Motor neuron (in vitro differentiated cells): ENCODE measurements at regions not wholly inside any gene's neighbourhood (a gene's known extent, or its start where the extent isn't known, plus 50 kb on each side); places are given as distances from the start of the nearest gene placed in this dataset.
"Not testable (repeated sequence)": the region's sequence is repeated elsewhere in the genome, so short reads cannot be mapped to it uniquely, and the experiment has no call there.

ENCODE experiments used
- ATAC-seq, 8 experiments: fragments of 200-7000 bp; cut with Tn5 transposase; replicated peaks in 6 of 8; 2 replicates each; pipeline ENCODE4 v1.8.0; 2021; ENCODE audit warnings: mild to moderate bottlenecking in 8 of 8, moderate library complexity in 8 of 8
- H3K27ac ChIP-seq, 2 donors: fragments of 250-450 bp; sonication (Bioruptor Pico); 2 replicates each; pipeline ENCODE4 v1.9.0; 2021; ENCODE audit warnings: antibody characterized with exemption in 2 of 2, mild to moderate bottlenecking in 2 of 2, moderate library complexity in 1 of 2
- H3K4me1 ChIP-seq, 2 donors: fragments of 250-450 bp; sonication (Bioruptor Pico); replicated peaks in 1 of 2; 2 replicates each; pipeline ENCODE4 v1.6.1; 2021; ENCODE audit warnings: antibody characterized with exemption in 2 of 2, mild to moderate bottlenecking in 2 of 2, moderate library complexity in 1 of 2
- H3K4me3 ChIP-seq, 5 donors: fragments of 250-450 bp; sonication (Bioruptor Pico); 2 replicates each; pipeline ENCODE4 v1.9.0; 2021; ENCODE audit warnings: antibody characterized with exemption in 5 of 5, mild to moderate bottlenecking in 5 of 5, moderate library complexity in 4 of 5
- WGBS, 10 experiments: fragments of 450-650 bp; shearing (Covaris generic); methylation state at CpG; one replicate each; pipeline ENCODE4 v1.0.0; 2022; 5-methylcytosine and 5-hydroxymethylcytosine counted together
- in situ Hi-C, 9 experiments: fragments of 400-800 bp; cut with MboI; loops; one replicate each; pipeline ENCODE4 v1.15.0; 2021; ENCODE audit warnings: low sequenced_read_pairs in 9 of 9, low pct_unique_long_range_greater_than_20kb in 2 of 9; ENCODE audit not compliant: unreplicated experiment in 9 of 9

DNA sequence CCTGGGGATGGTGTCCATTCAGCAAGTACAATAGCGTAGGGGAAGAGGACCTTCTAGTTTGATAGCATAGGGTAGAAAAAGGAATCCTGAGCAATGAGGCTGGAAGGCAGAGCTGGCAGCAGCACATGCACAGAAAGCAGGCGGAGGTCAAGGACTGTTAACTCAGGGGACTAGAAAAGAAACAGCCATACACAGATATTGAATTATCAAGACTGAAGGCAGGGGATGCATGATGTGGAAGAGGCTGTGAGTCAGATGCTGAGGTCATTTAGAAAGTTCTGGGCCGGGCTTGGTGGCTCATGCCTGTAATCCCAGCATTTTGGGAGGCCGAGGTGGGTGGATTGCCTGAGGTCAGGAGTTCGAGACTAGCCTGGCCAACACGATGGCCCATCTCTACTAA lies 65.6 kb downstream of the OPTC start:
- 16 to 100% (median 80%) methylated on average over 1 to 6 of the region's 6 CpGs; no CpG with 5 or more reads in 1 of the 10 experiments for WGBS, 10 experiments
- ATAC-seq = peak in 1 of 8 experiments; percentile 8
- Histone ChIP-seq H3K27ac (peak overlapping the region in 1 of 2 donors; percentile 46), H3K4me3 (no peak overlapping the region), H3K4me1 (peaks cover 53 to 54% of the 10 kb centered on the region in 2 donors)
- in situ Hi-C loops = no loop called here

DNA sequence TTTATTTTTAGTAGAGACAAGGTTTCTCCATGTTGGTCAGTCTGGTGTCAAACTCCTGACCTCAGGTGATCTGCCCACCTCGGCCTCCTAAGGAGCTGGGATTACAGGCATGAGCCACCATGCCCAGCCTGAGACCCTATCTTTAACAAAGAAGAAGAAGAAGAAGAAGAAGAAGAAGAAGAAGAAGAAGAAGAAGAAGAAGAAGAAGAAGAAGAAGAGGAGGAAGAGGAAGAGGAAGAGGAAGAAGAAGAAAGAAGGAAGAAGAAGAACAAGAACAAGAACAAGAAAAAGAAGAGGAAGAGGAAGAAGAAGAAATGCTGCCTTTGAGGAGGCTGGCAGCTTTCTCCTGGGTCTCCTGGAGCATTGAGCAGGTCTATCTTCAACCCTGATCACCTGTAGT lies 64.9 kb upstream of the ATP2B4 start:
- WGBS, 10 experiments = 80 to 100% (median 92%) methylated on average over 1 of the region's 1 CpG; no CpG with 5 or more reads in 3 of the 10 experiments
- peaks cover 52% of the 10 kb centered on the region in 2 donors for H3K4me1 ChIP-seq
- ATAC-seq, in situ Hi-C loops, H3K27ac ChIP-seq, H3K4me3 ChIP-seq: not testable (repeated sequence)

DNA sequence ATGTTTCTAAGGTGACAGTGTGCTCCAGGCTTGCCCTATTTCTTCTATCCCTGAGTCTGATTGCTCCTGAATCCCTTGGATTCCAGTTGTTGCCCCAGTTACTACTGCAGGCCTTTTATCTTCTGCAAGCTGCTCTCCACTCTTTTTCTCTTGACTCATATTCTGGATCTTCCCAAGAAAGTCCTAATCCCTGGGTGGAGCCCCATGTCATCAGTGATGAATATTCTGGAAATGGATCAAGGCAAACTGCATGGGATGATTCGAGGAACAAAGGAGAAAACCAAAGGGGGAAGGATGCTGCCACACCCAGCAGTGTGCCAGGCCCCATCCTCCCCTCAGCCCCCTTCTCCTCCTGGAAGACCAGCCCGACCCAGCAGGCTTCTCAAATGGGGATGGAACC lies 63.3 kb upstream of the ATP2B4 start:
- H3K4me3 ChIP-seq = no peak overlapping the region
- in situ Hi-C loops = no loop called here
- peaks cover 37 to 38% of the 10 kb centered on the region in 2 donors for H3K4me1 ChIP-seq
- peak in 3 of 8 experiments; percentile 20 to 82 (median 61) for ATAC-seq
- WGBS, 10 experiments = 0 to 100% (median 67%) methylated on average over 1 to 2 of the region's 2 CpGs; no CpG with 5 or more reads in 3 of the 10 experiments
- no peak overlapping the region for H3K27ac ChIP-seq

DNA sequence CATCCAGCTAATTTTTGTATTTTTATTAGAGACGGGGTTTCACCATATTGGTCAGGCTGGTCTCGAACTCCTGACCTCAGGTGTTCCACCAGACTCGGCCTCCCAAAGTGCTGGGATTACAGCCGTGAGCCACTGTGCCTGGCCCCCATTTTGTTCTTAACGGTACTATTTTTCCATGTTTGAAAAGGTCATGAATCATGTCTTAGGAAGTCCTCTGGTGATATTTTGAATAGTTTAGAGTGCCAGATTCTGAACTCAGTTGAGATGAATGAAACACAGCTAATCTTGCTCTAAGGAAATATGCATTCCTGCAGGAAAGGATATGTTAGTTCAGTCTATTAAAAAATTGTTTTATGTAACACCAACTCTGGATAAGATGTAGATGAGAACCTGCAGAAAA lies 62.6 kb upstream of the ATP2B4 start:
- no peak for ATAC-seq
- 30 to 100% (median 95%) methylated on average over 2 to 5 of the region's 5 CpGs; no CpG with 5 or more reads in 2 of the 10 experiments for WGBS, 10 experiments
- peaks cover 30% of the 10 kb centered on the region in 2 donors for H3K4me1 ChIP-seq
- H3K4me3 ChIP-seq = no peak overlapping the region
- no peak overlapping the region for H3K27ac ChIP-seq
- in situ Hi-C loops = no loop called here

DNA sequence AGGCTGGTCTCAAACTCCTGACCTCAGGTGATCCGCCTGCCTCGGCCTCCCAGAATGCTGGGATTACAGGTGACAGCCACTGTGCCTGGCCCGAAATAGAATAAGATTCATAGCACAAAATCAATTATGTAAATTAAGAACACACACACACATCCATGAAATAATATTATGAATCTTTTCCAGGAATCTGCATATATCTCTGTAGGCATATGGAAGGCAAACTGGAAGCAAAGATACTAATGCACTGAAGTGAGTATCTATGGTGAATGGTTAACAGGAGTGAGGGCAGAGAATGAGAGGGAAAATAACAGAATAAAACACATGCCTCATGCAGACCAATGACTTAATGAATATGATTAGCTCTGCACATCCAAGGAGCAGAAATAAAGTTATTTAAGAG lies 61.6 kb upstream of the ATP2B4 start:
- in situ Hi-C loops = no loop called here
- Histone ChIP-seq H3K4me3 (no peak overlapping the region), H3K4me1 (peaks cover 23 to 28% of the 10 kb centered on the region in 2 donors), H3K27ac (no peak overlapping the region)
- peak in 3 of 8 experiments; percentile 29 to 66 (median 61) for ATAC-seq
- 40 to 100% (median 82%) methylated on average over 1 to 3 of the region's 3 CpGs; no CpG with 5 or more reads in 2 of the 10 experiments for WGBS, 10 experiments

DNA sequence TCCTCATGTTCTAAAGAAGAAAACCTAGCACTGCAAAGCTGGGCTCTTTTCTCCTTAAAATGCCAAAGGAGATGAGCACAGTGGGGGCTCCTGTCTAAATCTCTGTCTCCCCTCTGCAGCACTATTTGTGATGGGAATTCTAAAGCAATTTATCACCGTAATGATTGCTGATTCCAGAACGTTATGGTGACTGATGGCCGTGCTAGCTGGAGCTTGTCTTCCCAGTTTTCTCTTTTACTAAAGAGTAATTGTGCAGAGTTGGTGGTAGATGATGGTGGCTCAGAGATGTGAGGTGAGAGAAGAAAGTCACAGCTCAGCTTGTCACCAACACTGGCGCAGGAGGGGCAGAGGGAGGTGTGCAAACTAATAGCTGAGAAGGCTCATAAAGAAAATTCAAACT lies 60.7 kb upstream of the ATP2B4 start:
- in situ Hi-C loops = no loop called here
- WGBS, 10 experiments = 10 to 70% (median 39%) methylated on average over 1 to 4 of the region's 4 CpGs; no CpG with 5 or more reads in 3 of the 10 experiments
- no peak overlapping the region for H3K4me3 ChIP-seq
- H3K4me1 ChIP-seq = peaks cover 23 to 31% of the 10 kb centered on the region in 2 donors
- peak in 4 of 8 experiments; percentile 43 to 67 (median 62) for ATAC-seq
- peak overlapping the region in 1 of 2 donors; percentile 30 for H3K27ac ChIP-seq

DNA sequence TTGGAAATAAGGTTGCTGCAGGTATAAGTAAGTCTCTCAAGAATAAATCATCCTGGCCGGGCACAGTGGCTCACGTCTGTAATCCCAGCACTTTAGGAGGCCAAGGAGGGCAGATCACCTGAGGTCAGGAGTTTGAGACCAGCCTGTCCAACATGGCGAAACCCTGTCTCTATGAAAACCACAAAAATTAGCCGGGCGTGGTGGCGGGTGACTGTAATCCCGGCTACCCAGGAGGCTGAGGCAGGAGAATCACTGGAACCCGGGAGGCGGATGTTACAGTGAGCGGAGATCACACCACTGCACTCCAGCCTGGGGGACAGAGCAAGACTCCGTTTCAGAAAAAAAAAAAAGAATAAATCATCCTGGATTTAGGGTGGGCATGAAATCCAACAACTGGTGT lies 59.7 kb upstream of the ATP2B4 start:
- H3K4me1 ChIP-seq = peaks cover 29 to 37% of the 10 kb centered on the region in 2 donors
- WGBS, 10 experiments = 94 to 100% (median 97%) methylated on average over 2 to 10 of the region's 11 CpGs; no CpG with 5 or more reads in 2 of the 10 experiments
- H3K27ac ChIP-seq, in situ Hi-C loops, H3K4me3 ChIP-seq, ATAC-seq: not testable (repeated sequence)

DNA sequence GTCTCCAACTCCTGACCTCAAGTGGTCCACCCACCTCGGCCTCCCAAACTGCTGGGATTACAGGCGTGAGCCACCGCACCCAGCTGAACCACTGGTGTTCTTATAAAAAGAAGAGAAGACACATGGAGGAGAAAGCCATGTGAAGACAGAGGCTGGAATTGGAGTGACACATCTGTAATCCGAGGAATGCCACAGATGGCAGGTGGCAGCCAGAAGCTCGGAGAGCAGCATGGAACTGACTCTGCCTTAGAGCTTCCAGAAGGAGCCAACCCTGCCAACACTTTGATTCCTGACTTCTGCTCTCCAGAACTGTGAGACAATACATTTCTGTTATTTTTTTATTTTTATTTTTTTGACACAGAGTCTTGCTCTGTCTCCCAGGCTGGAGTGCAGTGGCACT lies 59.0 kb upstream of the ATP2B4 start:
- Histone ChIP-seq H3K4me1 (peaks cover 35 to 43% of the 10 kb centered on the region in 2 donors), H3K4me3 (no peak overlapping the region), H3K27ac (no peak overlapping the region)
- 20 to 100% (median 88%) methylated on average over 1 to 5 of the region's 5 CpGs; no CpG with 5 or more reads in 3 of the 10 experiments for WGBS, 10 experiments
- no peak for ATAC-seq
- in situ Hi-C loops = no loop called here

DNA sequence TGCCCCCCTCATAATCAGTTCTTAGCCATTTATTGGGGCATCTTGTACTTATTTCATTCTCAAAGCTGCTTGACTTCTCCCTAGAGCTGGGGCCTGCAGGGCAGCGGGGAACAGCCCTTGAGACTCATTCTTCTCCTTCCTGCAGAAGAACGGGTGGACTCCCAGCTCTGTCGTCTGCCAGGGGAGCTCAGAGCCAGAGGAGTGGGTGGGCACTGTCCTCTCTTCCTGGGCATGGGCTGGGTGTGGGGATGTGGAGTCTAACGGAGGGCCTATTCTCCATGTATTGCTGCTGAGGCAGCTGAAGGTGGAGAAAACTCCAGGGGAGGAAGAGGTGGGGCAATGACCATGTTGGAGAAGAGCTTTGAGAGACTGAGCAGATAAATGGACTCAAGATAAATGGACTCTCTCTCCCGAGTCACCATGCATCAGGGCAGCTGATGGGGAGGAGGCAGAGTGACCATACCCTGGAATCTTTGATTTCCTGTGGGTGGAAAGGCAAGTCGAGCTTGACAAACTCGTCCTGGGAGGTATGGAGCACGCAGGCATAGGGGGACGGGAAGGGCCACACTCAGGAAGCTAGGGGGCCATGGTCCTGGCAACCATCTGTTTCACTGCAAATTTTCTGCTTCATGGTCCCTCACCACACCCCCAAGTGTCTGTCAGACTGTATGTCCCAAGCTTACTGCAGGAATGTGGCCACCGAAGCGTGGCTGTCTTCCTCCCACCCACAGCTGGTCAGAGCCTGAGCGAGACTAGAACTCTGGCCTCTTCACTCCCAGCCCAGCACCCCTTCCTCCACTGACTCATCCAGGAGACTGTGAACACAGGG lies 56.9 kb upstream of the ATP2B4 start:
- ATAC-seq = peak in 1 of 8 experiments; percentile 86
- 50 to 87% (median 76%) methylated on average over 2 to 6 of the region's 12 CpGs; no CpG with 5 or more reads in 3 of the 10 experiments for WGBS, 10 experiments
- in situ Hi-C loops = no loop called here
- Histone ChIP-seq H3K27ac (no peak overlapping the region), H3K4me1 (peaks cover 35 to 44% of the 10 kb centered on the region in 2 donors), H3K4me3 (no peak overlapping the region)

DNA sequence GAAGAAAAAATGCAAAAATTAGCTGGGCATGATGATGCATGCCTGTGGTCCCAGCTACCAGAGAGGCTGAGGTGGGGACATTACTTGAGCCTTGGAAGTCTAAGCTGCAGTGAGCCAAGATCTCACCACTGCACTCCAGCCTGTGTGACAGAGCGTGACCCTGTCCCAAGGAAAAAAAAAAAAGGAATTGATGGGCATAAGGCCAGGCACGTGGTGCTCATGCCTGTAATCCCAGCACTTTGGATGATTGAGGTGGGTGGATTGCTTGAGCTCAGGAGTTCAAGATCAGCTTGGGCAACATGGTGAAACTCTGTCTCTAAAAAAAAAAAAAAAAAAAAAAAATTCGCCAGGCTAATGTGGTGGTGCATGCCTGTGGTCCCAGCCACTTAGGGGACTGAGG lies 55.8 kb upstream of the ATP2B4 start:
- Histone ChIP-seq H3K4me3 (no peak overlapping the region), H3K4me1 (peaks cover 25 to 35% of the 10 kb centered on the region in 2 donors), H3K27ac (no peak overlapping the region)
- 0 to 95% (median 64%) methylated on average over 1 to 3 of the region's 3 CpGs; no CpG with 5 or more reads in 3 of the 10 experiments for WGBS, 10 experiments
- in situ Hi-C loops = no loop called here
- ATAC-seq = no peak

DNA sequence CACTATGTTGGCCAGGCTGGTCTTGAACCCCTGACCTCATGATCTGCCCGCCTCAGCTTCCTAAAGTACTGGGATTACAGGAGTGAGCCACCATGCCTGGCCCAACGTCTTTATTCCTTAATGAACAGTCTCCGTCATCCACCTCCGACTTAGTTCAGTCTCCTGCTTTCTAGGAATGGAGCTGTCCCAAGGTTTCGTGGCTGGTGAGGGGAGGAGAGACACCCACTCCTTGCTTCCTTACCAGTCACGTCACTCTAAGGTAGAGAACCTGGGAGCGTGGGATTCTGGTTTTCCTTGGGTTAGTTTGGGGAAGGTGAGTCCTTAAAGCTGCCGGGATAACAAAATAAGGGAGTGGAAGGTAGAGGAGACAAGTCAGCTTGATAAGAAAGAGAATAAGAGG lies 55.0 kb upstream of the ATP2B4 start:
- H3K27ac ChIP-seq = peak overlapping the region; percentile 18 to 43
- ATAC-seq = peak in 1 of 8 experiments; percentile 8
- in situ Hi-C loops = no loop called here
- no peak overlapping the region for H3K4me3 ChIP-seq
- WGBS, 10 experiments = 67 to 100% (median 77%) methylated on average over 1 to 7 of the region's 8 CpGs; no CpG with 5 or more reads in 4 of the 10 experiments
- peaks cover 16 to 28% of the 10 kb centered on the region in 2 donors for H3K4me1 ChIP-seq

DNA sequence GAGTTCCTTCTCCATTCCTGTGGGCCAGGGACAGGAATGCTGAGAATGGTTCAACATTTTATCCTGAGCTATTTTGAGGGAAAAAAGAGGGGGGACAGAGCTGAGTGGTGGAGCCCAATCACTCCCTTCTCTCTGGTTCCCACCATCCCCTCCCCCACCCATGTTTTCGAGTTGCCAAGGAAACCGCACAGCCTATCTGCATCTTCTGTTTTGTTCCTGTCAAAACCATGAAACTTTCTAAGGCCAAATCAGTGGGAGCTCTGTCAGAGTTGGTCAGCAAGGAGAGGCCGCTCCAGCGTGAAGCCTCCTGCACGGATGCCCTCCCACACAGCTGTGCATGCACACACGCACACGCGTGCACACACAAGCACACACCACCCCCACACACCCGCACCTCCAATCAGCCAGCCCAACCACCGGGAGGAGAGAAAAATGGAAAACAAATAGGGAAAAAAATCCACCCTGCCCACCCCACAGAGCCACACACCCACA lies 54.5 kb upstream of the ATP2B4 start:
- peak in 6 of 8 experiments; percentile 35 to 86 (median 82) for ATAC-seq
- 0 to 80% (median 9%) methylated on average over 2 to 8 of the region's 10 CpGs; no CpG with 5 or more reads in 5 of the 10 experiments for WGBS, 10 experiments
- in situ Hi-C loops = no loop called here
- peak overlapping the region; percentile 18 to 43 for H3K27ac ChIP-seq
- H3K4me1 ChIP-seq = peaks cover 19 to 32% of the 10 kb centered on the region in 2 donors
- H3K4me3 ChIP-seq = no peak overlapping the region

DNA sequence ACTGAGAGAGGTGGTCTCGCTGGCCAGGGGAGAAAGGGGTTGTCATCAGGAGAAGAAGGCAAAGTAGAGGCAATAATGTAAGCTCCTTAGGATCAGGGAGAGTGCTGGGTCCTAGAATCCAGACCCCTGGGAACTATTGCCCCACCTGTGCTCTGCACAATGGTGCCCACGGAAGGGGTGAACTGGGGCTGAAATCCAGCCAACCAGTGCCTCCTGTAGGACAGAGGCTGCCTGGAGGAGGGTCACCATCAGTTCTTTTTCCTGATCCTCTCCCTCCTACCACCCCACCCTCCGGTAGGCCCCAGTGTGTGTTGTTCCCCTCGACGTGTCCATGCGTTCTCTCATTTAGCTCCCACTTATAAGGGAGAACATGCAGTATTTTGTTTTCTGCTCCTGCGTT lies 52.9 kb upstream of the ATP2B4 start:
- H3K4me3 ChIP-seq = no peak overlapping the region
- H3K4me1 ChIP-seq = peaks cover 31 to 46% of the 10 kb centered on the region in 2 donors
- H3K27ac ChIP-seq = no peak overlapping the region
- in situ Hi-C loops = no loop called here
- no peak for ATAC-seq
- WGBS, 10 experiments = 71 to 100% (median 90%) methylated on average over 1 to 5 of the region's 7 CpGs; no CpG with 5 or more reads in 3 of the 10 experiments
